Testis (tissue), 2 donors: ENCODE measurements at regions not wholly inside any gene's neighbourhood (a gene's known extent, or its start where the extent isn't known, plus 50 kb on each side); places are given as distances from the start of the nearest gene placed in this dataset.

ENCODE experiments used
- DNase-seq: peaks from one replicate; pipeline ENCODE4 v3.0.0-alpha.2; 2019
- H3K27ac ChIP-seq, 2 donors: fragments of 200-600 bp; sonication (generic); one replicate each; pipeline ENCODE4 v1.5.1; 2019
- H3K27me3 ChIP-seq: fragments of 200-600 bp; sonication (generic); one replicate; pipeline ENCODE4 v1.5.1; 2019
- H3K36me3 ChIP-seq: fragments of 200-600 bp; sonication (generic); one replicate; pipeline ENCODE4 v1.5.1; 2017; ENCODE audit warnings: low read depth; ENCODE audit errors: missing control alignments
- H3K4me1 ChIP-seq: fragments of 200-600 bp; sonication (generic); one replicate; pipeline ENCODE4 v1.5.1; 2019
- H3K4me3 ChIP-seq, 2 donors: fragments of 200-600 bp; sonication (generic); one replicate each; pipeline ENCODE4 v1.5.1; 2017 to 2019
- H3K9me3 ChIP-seq: fragments of 200-600 bp; sonication (generic); one replicate; pipeline ENCODE4 v1.5.1; 2017
- CTCF ChIP-seq, 3 experiments: fragments of 450-650 bp in 2 of 3; fragments of 200-600 bp in 1 of 3; sonication (generic) in 1 of 3; IDR thresholded peaks; one replicate each; pipeline ENCODE4 v1.5.1; 2016 to 2019; ENCODE audit warnings: antibody characterized with exemption in 3 of 3, mild to moderate bottlenecking in 2 of 3, moderate library complexity in 1 of 3
- POLR2A ChIP-seq: fragments of 450-650 bp; IDR thresholded peaks from one replicate; pipeline ENCODE4 v1.6.1; 2017; ENCODE audit warnings: antibody characterized with exemption, mild to moderate bottlenecking, moderate library complexity
- WGBS, 2 donors: methylation state at CpG; one replicate each; pipeline ENCODE4 v1.1.5; 2018; 5-methylcytosine and 5-hydroxymethylcytosine counted together
- intact Hi-C: fragments of 100-400 bp; cut with DNase I; formaldehyde crosslinking; loops from one replicate; pipeline ENCODE4 v1.15.1; 2023; ENCODE audit warnings: low total_unique reads

- no peaks in the 10 kb centered on the region for H3K9me3 ChIP-seq
- no peak for TF ChIP-seq POLR2A
- intact Hi-C loops, result no loop called here
- DNase-seq, result no peak
- H3K27ac ChIP-seq, result no peak overlapping the region
- H3K27me3 ChIP-seq, result no peaks in the 10 kb centered on the region
- H3K4me1 ChIP-seq, result no peaks in the 10 kb centered on the region
- H3K36me3 ChIP-seq, result no peaks in the 10 kb centered on the region
- no peak overlapping the region for H3K4me3 ChIP-seq
- 61 to 63% methylated on average over 1 of the region's 1 CpG for WGBS, 2 donors
Measured at GRCh38 chr9:17988489-17988888, 409.6 kb downstream of the SH3GL2 start.

DNA sequence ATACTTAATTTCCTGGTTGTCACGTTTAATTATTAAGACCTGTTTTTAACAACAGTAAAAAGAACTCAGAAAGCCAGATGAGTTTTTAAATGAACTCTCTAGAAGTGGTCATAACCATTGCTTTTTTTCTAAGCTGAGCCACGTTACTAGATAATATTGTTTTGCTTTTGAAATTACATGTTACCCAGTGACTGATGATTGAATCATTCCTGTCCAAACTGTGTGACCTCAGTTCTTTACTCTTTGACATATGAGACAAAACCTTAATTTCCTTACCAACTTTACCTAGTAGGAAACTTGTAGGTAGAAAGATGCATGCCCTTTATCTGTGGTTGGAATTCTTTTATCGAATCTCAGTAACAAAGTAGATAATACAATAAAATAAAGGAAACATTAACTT is 411.7 kb downstream of the SH3GL2 start:
- Histone ChIP-seq H3K4me1 (no peaks in the 10 kb centered on the region), H3K27me3 (no peaks in the 10 kb centered on the region), H3K36me3 (no peaks in the 10 kb centered on the region), H3K4me3 (no peak overlapping the region), H3K27ac (no peak overlapping the region), H3K9me3 (no peaks in the 10 kb centered on the region)
- intact Hi-C loops, result no loop called here
- no peak for DNase-seq
- 85 to 86% methylated on average over 3 of the region's 3 CpGs for WGBS, 2 donors
- TF ChIP-seq CTCF (IDR thresholded peaks at IDR 0.05) (no peak), POLR2A (no peak)

- H3K4me1 ChIP-seq, result no peaks in the 10 kb centered on the region
- intact Hi-C loops, result no loop called here
- H3K27ac ChIP-seq, result no peak overlapping the region
- no peaks in the 10 kb centered on the region for H3K27me3 ChIP-seq
- TF ChIP-seq CTCF (IDR thresholded peaks at IDR 0.05), result no peak
- no peak for TF ChIP-seq POLR2A
- H3K9me3 ChIP-seq, result no peaks in the 10 kb centered on the region
- 76 to 87% methylated on average over 1 of the region's 1 CpG for WGBS, 2 donors
- H3K36me3 ChIP-seq, result no peaks in the 10 kb centered on the region
- no peak overlapping the region for H3K4me3 ChIP-seq
- no peak for DNase-seq
Measured at GRCh38 chr9:17993024-17993423, 414.2 kb downstream of the SH3GL2 start.

- Histone ChIP-seq H3K9me3 (no peaks in the 10 kb centered on the region), H3K27me3 (no peaks in the 10 kb centered on the region), H3K4me3 (no peak overlapping the region), H3K4me1 (no peaks in the 10 kb centered on the region), H3K27ac (no peak overlapping the region), H3K36me3 (no peaks in the 10 kb centered on the region)
- no peak for TF ChIP-seq POLR2A
- TF ChIP-seq CTCF (IDR thresholded peaks at IDR 0.05), result no peak
- intact Hi-C loops, result no loop called here
- WGBS, 2 donors, result 44 to 53% methylated on average over 4 of the region's 4 CpGs
- no peak for DNase-seq
Measured at GRCh38 chr9:17994695-17995425, 416.0 kb downstream of the SH3GL2 start.

DNA sequence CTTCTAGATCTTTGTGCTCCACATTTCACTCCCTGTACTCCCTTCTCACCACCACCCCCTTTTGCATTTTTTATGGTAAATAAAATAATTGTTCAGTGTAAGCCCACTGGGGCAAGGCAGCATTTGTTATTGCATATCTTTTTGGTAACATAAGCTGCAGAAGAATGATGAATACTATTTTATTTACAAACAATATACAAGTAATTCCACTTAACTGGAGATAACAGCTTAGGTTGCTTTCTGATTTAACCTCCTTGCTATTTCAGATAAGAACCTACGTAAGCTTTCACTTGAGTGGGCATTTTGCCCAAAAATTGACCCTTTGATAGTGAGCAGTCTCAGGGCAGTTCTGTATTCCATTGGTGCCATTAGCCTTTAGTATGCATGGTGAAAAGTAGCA is 417.9 kb downstream of the SH3GL2 start:
- intact Hi-C loops, result no loop called here
- no peaks in the 10 kb centered on the region for H3K9me3 ChIP-seq
- H3K4me1 ChIP-seq, result no peaks in the 10 kb centered on the region
- no peaks in the 10 kb centered on the region for H3K36me3 ChIP-seq
- H3K27me3 ChIP-seq, result no peaks in the 10 kb centered on the region
- TF ChIP-seq CTCF (IDR thresholded peaks at IDR 0.05) (no peak), POLR2A (no peak)
- WGBS, 2 donors, result 40 to 51% methylated on average over 1 of the region's 1 CpG
- no peak for DNase-seq
- H3K27ac ChIP-seq, result no peak overlapping the region
- H3K4me3 ChIP-seq, result no peak overlapping the region
